ENCODE measurements at regions not wholly inside any gene's neighbourhood (a gene's known extent, or its start where the extent isn't known, plus 50 kb on each side); places are given as distances from the start of the nearest gene placed in this dataset.

DNA sequence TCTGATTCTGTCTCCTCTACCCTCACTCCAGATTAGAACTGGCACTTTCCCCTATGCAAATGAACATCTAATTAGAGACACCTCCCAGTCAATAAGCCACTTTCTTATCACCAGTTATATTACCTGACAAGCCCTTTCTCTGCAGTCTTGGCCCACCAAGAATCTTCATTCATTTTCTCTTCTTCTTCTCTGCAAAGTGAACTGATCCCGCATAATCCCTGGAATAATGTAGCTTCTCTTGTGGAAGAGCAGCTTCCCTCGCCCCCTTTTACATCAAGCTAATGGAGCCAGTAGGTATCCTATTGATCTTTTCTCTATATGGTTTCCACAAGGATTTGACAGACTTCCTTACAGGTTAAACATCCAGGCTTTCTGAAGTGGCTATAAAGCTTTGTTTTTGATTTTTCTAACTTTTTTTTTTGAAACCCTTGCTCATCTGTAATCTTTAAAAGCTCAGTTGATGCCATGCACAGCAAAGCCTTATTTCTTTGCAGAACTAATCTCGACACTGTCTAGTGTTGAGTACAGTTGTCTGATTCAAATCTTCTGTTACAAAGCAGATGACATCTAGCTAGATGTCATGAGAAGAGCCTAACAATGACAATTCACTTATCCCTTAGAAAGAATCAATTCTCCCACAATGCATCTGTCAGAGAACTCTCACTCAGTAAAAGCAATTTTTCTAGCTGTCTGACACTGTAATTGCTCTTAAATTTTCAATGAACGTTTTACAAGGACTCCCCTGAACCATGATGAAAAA, 281.4 kb downstream of the ISL1 start:
- Histone ChIP-seq H3K9ac (ENCODE audit: low read length) (no peak overlapping the region), H3F3A (ENCODE audit: insufficient read depth, low read length) (no peaks in the 10 kb centered on the region), H3K9me2 (replicated peaks; ENCODE audit: insufficient read depth, low read length) (no peaks in the 10 kb centered on the region), H4K20me1 (ENCODE audit: insufficient read depth, low read length) (no peaks in the 10 kb centered on the region), H3K79me2 (ENCODE audit: low read length) (no peaks in the 10 kb centered on the region), H3K27ac (ENCODE audit: low read length) (no peak overlapping the region), H3K36me3 (replicated peaks; ENCODE audit: insufficient read depth, low read length) (no peaks in the 10 kb centered on the region), H3K4me3 (ENCODE audit: low read length) (no peak overlapping the region), H3K9me3 (replicated peaks; ENCODE audit: insufficient read depth, low read length) (no peaks in the 10 kb centered on the region), H3K4me1 (ENCODE audit: low read length) (no peaks in the 10 kb centered on the region), H3K27me3 (replicated peaks; ENCODE audit: insufficient read depth, low read length) (no peaks in the 10 kb centered on the region), H3K4me2 (ENCODE audit: low read depth, low read length) (no peak overlapping the region), H2AFZ (ENCODE audit: low read length) (no peak overlapping the region)
- TF ChIP-seq EZH2phosphoT487 (IDR thresholded peaks at IDR 0.05; ENCODE audit: low read length) (no peak), EZH2 (optimal IDR thresholded peaks at IDR 0.05; ENCODE audit: low read depth, low read length) (no peak)
- TF ChIP-seq, protein P1, sequence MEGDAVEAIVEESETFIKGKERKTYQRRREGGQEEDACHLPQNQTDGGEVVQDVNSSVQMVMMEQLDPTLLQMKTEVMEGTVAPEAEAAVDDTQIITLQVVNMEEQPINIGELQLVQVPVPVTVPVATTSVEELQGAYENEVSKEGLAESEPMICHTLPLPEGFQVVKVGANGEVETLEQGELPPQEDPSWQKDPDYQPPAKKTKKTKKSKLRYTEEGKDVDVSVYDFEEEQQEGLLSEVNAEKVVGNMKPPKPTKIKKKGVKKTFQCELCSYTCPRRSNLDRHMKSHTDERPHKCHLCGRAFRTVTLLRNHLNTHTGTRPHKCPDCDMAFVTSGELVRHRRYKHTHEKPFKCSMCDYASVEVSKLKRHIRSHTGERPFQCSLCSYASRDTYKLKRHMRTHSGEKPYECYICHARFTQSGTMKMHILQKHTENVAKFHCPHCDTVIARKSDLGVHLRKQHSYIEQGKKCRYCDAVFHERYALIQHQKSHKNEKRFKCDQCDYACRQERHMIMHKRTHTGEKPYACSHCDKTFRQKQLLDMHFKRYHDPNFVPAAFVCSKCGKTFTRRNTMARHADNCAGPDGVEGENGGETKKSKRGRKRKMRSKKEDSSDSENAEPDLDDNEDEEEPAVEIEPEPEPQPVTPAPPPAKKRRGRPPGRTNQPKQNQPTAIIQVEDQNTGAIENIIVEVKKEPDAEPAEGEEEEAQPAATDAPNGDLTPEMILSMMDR (IDR thresholded peaks at IDR 0.05; ENCODE audit: low read length): no peak
- no peak for DNase-seq

- H3K79me2 ChIP-seq (ENCODE audit: low read length): no peaks in the 10 kb centered on the region
- no peak overlapping the region for H3K27ac ChIP-seq (ENCODE audit: low read length)
- no peaks in the 10 kb centered on the region for H3K9me3 ChIP-seq (replicated peaks; ENCODE audit: insufficient read depth, low read length)
- H2AFZ ChIP-seq (ENCODE audit: low read length): no peak overlapping the region
- no peaks in the 10 kb centered on the region for H3K4me1 ChIP-seq (ENCODE audit: low read length)
- TF ChIP-seq EZH2phosphoT487 (IDR thresholded peaks at IDR 0.05; ENCODE audit: low read length): no peak
- TF ChIP-seq EZH2 (optimal IDR thresholded peaks at IDR 0.05; ENCODE audit: low read depth, low read length): no peak
- TF ChIP-seq, protein P1 (IDR thresholded peaks at IDR 0.05; ENCODE audit: low read length): no peak
- H3K36me3 ChIP-seq (replicated peaks; ENCODE audit: insufficient read depth, low read length): no peaks in the 10 kb centered on the region
- H3K9me2 ChIP-seq (replicated peaks; ENCODE audit: insufficient read depth, low read length): no peaks in the 10 kb centered on the region
- no peak overlapping the region for H3K9ac ChIP-seq (ENCODE audit: low read length)
- no peaks in the 10 kb centered on the region for H3K27me3 ChIP-seq (replicated peaks; ENCODE audit: insufficient read depth, low read length)
- H4K20me1 ChIP-seq (ENCODE audit: insufficient read depth, low read length): no peaks in the 10 kb centered on the region
- H3K4me2 ChIP-seq (ENCODE audit: low read depth, low read length): no peak overlapping the region
- H3F3A ChIP-seq (ENCODE audit: insufficient read depth, low read length): no peaks in the 10 kb centered on the region
- H3K4me3 ChIP-seq (ENCODE audit: low read length): no peak overlapping the region
- DNase-seq: no peak
Measured at GRCh38 chr5:51665251-51665593, 282.0 kb downstream of the ISL1 start.

GRCh38 chr5:51669095-51669494, 285.8 kb downstream of the ISL1 start:
- H3K79me2 ChIP-seq (ENCODE audit: low read length): no peaks in the 10 kb centered on the region
- no peaks in the 10 kb centered on the region for H3K36me3 ChIP-seq (replicated peaks; ENCODE audit: insufficient read depth, low read length)
- no peak overlapping the region for H3K9ac ChIP-seq (ENCODE audit: low read length)
- H3K27ac ChIP-seq (ENCODE audit: low read length): no peak overlapping the region
- H2AFZ ChIP-seq (ENCODE audit: low read length): no peak overlapping the region
- TF ChIP-seq, protein P1 (IDR thresholded peaks at IDR 0.05; ENCODE audit: low read length): no peak
- TF ChIP-seq EZH2 (optimal IDR thresholded peaks at IDR 0.05; ENCODE audit: low read depth, low read length) (no peak), EZH2phosphoT487 (IDR thresholded peaks at IDR 0.05; ENCODE audit: low read length) (no peak)
- no peaks in the 10 kb centered on the region for H3K4me1 ChIP-seq (ENCODE audit: low read length)
- no peak overlapping the region for H3K4me3 ChIP-seq (ENCODE audit: low read length)
- H3K9me2 ChIP-seq (replicated peaks; ENCODE audit: insufficient read depth, low read length): no peaks in the 10 kb centered on the region
- H3F3A ChIP-seq (ENCODE audit: insufficient read depth, low read length): no peaks in the 10 kb centered on the region
- no peak overlapping the region for H3K4me2 ChIP-seq (ENCODE audit: low read depth, low read length)
- DNase-seq: no peak
- no peaks in the 10 kb centered on the region for H3K9me3 ChIP-seq (replicated peaks; ENCODE audit: insufficient read depth, low read length)
- H4K20me1 ChIP-seq (ENCODE audit: insufficient read depth, low read length): no peaks in the 10 kb centered on the region
- H3K27me3 ChIP-seq (replicated peaks; ENCODE audit: insufficient read depth, low read length): no peaks in the 10 kb centered on the region
